ENCODE measurements at regions not wholly inside any gene's neighbourhood (a gene's known extent, or its start where the extent isn't known, plus 50 kb on each side); places are given as distances from the start of the nearest gene placed in this dataset.

GRCh38 chr4:178941975-178942374 is 1499.7 kb upstream of the AGA start:
- DNase-seq (ENCODE audit: low read depth in 4 of 6, low spot score in 6 of 6): no peak
- Histone ChIP-seq H3K27ac (ENCODE audit: low read depth, low read length) (no peak overlapping the region), H3K9me3 (ENCODE audit: control insufficient read depth, insufficient read depth, low read length) (no peaks in the 10 kb centered on the region), H3K36me3 (ENCODE audit: control insufficient read depth, insufficient read depth, low read length) (no peaks in the 10 kb centered on the region), H3K4me3 (ENCODE audit: low read depth, low read length) (no peak overlapping the region), H3K4me1 (ENCODE audit: control insufficient read depth, insufficient read depth, low read length) (no peaks in the 10 kb centered on the region), H3K27me3 (ENCODE audit: control insufficient read depth, insufficient read depth, low read length) (no peaks in the 10 kb centered on the region)
- 57% methylated on average over 5 of the region's 7 CpGs for WGBS (ENCODE audit: insufficient coverage)

- 90% methylated on average over 15 of the region's 22 CpGs for WGBS (ENCODE audit: insufficient coverage)
- no peak for DNase-seq (ENCODE audit: low read depth in 4 of 6, low spot score in 6 of 6)
Observed at GRCh38 chr4:178953447-178954120, 1511.3 kb upstream of the AGA start.

GRCh38 chr4:178955614-178956013 is 1513.4 kb upstream of the AGA start:
- no peak overlapping the region for H3K27ac ChIP-seq (ENCODE audit: low read depth, low read length)
- no peak for DNase-seq (ENCODE audit: low read depth in 4 of 6, low spot score in 6 of 6)

More at GRCh38 chr4:178953447-178954120, 1511.3 kb upstream of the AGA start:
- Histone ChIP-seq H3K4me3 (ENCODE audit: low read depth, low read length) (no peak overlapping the region), H3K9me3 (ENCODE audit: control insufficient read depth, insufficient read depth, low read length) (no peaks in the 10 kb centered on the region), H3K27me3 (ENCODE audit: control insufficient read depth, insufficient read depth, low read length) (no peaks in the 10 kb centered on the region), H3K36me3 (ENCODE audit: control insufficient read depth, insufficient read depth, low read length) (no peaks in the 10 kb centered on the region), H3K27ac (ENCODE audit: low read depth, low read length) (no peak overlapping the region), H3K4me1 (ENCODE audit: control insufficient read depth, insufficient read depth, low read length) (no peaks in the 10 kb centered on the region)

GRCh38 chr4:178958725-178959440 is 1516.6 kb upstream of the AGA start:
- Histone ChIP-seq H3K36me3 (ENCODE audit: control insufficient read depth, insufficient read depth, low read length) (no peaks in the 10 kb centered on the region), H3K27ac (ENCODE audit: low read depth, low read length) (no peak overlapping the region), H3K27me3 (ENCODE audit: control insufficient read depth, insufficient read depth, low read length) (no peaks in the 10 kb centered on the region), H3K9me3 (ENCODE audit: control insufficient read depth, insufficient read depth, low read length) (no peaks in the 10 kb centered on the region), H3K4me1 (ENCODE audit: control insufficient read depth, insufficient read depth, low read length) (no peaks in the 10 kb centered on the region), H3K4me3 (ENCODE audit: low read depth, low read length) (no peak overlapping the region)
- no peak for DNase-seq (ENCODE audit: low read depth in 4 of 6, low spot score in 6 of 6)
- WGBS (ENCODE audit: insufficient coverage): no CpG with 5 or more reads among the region's 4 CpGs

More at GRCh38 chr4:178955614-178956013, 1513.4 kb upstream of the AGA start:
- Histone ChIP-seq H3K9me3 (ENCODE audit: control insufficient read depth, insufficient read depth, low read length) (no peaks in the 10 kb centered on the region), H3K4me1 (ENCODE audit: control insufficient read depth, insufficient read depth, low read length) (no peaks in the 10 kb centered on the region), H3K27me3 (ENCODE audit: control insufficient read depth, insufficient read depth, low read length) (no peaks in the 10 kb centered on the region), H3K36me3 (ENCODE audit: control insufficient read depth, insufficient read depth, low read length) (no peaks in the 10 kb centered on the region), H3K4me3 (ENCODE audit: low read depth, low read length) (no peak overlapping the region)

- DNase-seq (ENCODE audit: low read depth in 4 of 6, low spot score in 6 of 6): no peak
- Histone ChIP-seq H3K4me1 (ENCODE audit: control insufficient read depth, insufficient read depth, low read length) (no peaks in the 10 kb centered on the region), H3K36me3 (ENCODE audit: control insufficient read depth, insufficient read depth, low read length) (no peaks in the 10 kb centered on the region), H3K27me3 (ENCODE audit: control insufficient read depth, insufficient read depth, low read length) (no peaks in the 10 kb centered on the region), H3K4me3 (ENCODE audit: low read depth, low read length) (no peak overlapping the region), H3K9me3 (ENCODE audit: control insufficient read depth, insufficient read depth, low read length) (no peaks in the 10 kb centered on the region), H3K27ac (ENCODE audit: low read depth, low read length) (no peak overlapping the region)
- 100% methylated on average over 3 of the region's 4 CpGs for WGBS (ENCODE audit: insufficient coverage)
Observed at GRCh38 chr4:178963446-178964045, 1521.3 kb upstream of the AGA start.

GRCh38 chr4:178966644-178967043 is 1524.4 kb upstream of the AGA start:
- H3K4me1 ChIP-seq (ENCODE audit: control insufficient read depth, insufficient read depth, low read length): no peaks in the 10 kb centered on the region
- 89% methylated on average over 2 of the region's 2 CpGs for WGBS (ENCODE audit: insufficient coverage)
- no peaks in the 10 kb centered on the region for H3K27me3 ChIP-seq (ENCODE audit: control insufficient read depth, insufficient read depth, low read length)
- H3K36me3 ChIP-seq (ENCODE audit: control insufficient read depth, insufficient read depth, low read length): no peaks in the 10 kb centered on the region
- no peak overlapping the region for H3K4me3 ChIP-seq (ENCODE audit: low read depth, low read length)
- H3K27ac ChIP-seq (ENCODE audit: low read depth, low read length): no peak overlapping the region
- no peak for DNase-seq (ENCODE audit: low read depth in 4 of 6, low spot score in 6 of 6)
- H3K9me3 ChIP-seq (ENCODE audit: control insufficient read depth, insufficient read depth, low read length): no peaks in the 10 kb centered on the region

- no peaks in the 10 kb centered on the region for H3K36me3 ChIP-seq (ENCODE audit: control insufficient read depth, insufficient read depth, low read length)
- peak in 1 of 6 donors; percentile 4 for DNase-seq (ENCODE audit: low read depth in 4 of 6, low spot score in 6 of 6)
- H3K27ac ChIP-seq (ENCODE audit: low read depth, low read length): no peak overlapping the region
- no peak overlapping the region for H3K4me3 ChIP-seq (ENCODE audit: low read depth, low read length)
- no peaks in the 10 kb centered on the region for H3K9me3 ChIP-seq (ENCODE audit: control insufficient read depth, insufficient read depth, low read length)
- WGBS (ENCODE audit: insufficient coverage): 100% methylated on average over 1 of the region's 3 CpGs
- no peaks in the 10 kb centered on the region for H3K27me3 ChIP-seq (ENCODE audit: control insufficient read depth, insufficient read depth, low read length)
- H3K4me1 ChIP-seq (ENCODE audit: control insufficient read depth, insufficient read depth, low read length): no peaks in the 10 kb centered on the region
Observed at GRCh38 chr4:178970433-178971140, 1528.3 kb upstream of the AGA start.

GRCh38 chr4:178976861-178977260 is 1534.6 kb upstream of the AGA start:
- Histone ChIP-seq H3K4me3 (ENCODE audit: low read depth, low read length) (no peak overlapping the region), H3K9me3 (ENCODE audit: control insufficient read depth, insufficient read depth, low read length) (no peaks in the 10 kb centered on the region), H3K4me1 (ENCODE audit: control insufficient read depth, insufficient read depth, low read length) (no peaks in the 10 kb centered on the region), H3K27ac (ENCODE audit: low read depth, low read length) (no peak overlapping the region), H3K27me3 (ENCODE audit: control insufficient read depth, insufficient read depth, low read length) (no peaks in the 10 kb centered on the region), H3K36me3 (ENCODE audit: control insufficient read depth, insufficient read depth, low read length) (no peaks in the 10 kb centered on the region)
- WGBS (ENCODE audit: insufficient coverage): no CpG with 5 or more reads among the region's 3 CpGs
- DNase-seq (ENCODE audit: low read depth in 4 of 6, low spot score in 6 of 6): no peak

- H3K27me3 ChIP-seq (ENCODE audit: control insufficient read depth, insufficient read depth, low read length): no peaks in the 10 kb centered on the region
- H3K4me3 ChIP-seq (ENCODE audit: low read depth, low read length): no peak overlapping the region
- DNase-seq (ENCODE audit: low read depth in 4 of 6, low spot score in 6 of 6): peak in 3 of 6 donors; percentile 36 to 93 (median 63)
- H3K9me3 ChIP-seq (ENCODE audit: control insufficient read depth, insufficient read depth, low read length): no peaks in the 10 kb centered on the region
- no peaks in the 10 kb centered on the region for H3K4me1 ChIP-seq (ENCODE audit: control insufficient read depth, insufficient read depth, low read length)
- H3K27ac ChIP-seq (ENCODE audit: low read depth, low read length): no peak overlapping the region
- no CpG with 5 or more reads among the region's 4 CpGs for WGBS (ENCODE audit: insufficient coverage)
- no peaks in the 10 kb centered on the region for H3K36me3 ChIP-seq (ENCODE audit: control insufficient read depth, insufficient read depth, low read length)
Observed at GRCh38 chr4:178993306-178993705, 1551.1 kb upstream of the AGA start.

All from spinal cord (tissue), 9 donors.